Epithelial cell of proximal tubule (primary cell): ENCODE measurements at regions not wholly inside any gene's neighbourhood (a gene's known extent, or its start where the extent isn't known, plus 50 kb on each side); places are given as distances from the start of the nearest gene placed in this dataset.
"Not testable (repeated sequence)": the region's sequence is repeated elsewhere in the genome, so short reads cannot be mapped to it uniquely, and the experiment has no call there.

Experiments used
- DNase-seq: peaks from one replicate; pipeline ENCODE4 v3.0.0-alpha.2; 2011; ENCODE audit warnings: low read depth
- H3K4me3 ChIP-seq: 2 replicates; pipeline ENCODE4 v1.5.1; 2011; ENCODE audit warnings: low read depth, mild to moderate bottlenecking, low read length
- CTCF ChIP-seq: conservative IDR thresholded peaks from 2 replicates; pipeline ENCODE4 v1.5.1; 2012; ENCODE audit warnings: low read depth, mild to moderate bottlenecking, low read length

- TF ChIP-seq CTCF, result no peak
- no peak for DNase-seq
- no peak overlapping the region for H3K4me3 ChIP-seq
Measured at GRCh38 chr3:144477593-144477992, 506.0 kb downstream of the DIPK2A start.

GRCh38 chr3:144480416-144480919 lies 508.8 kb downstream of the DIPK2A start:
- TF ChIP-seq CTCF, result no peak
- no peak overlapping the region for H3K4me3 ChIP-seq
- no peak for DNase-seq

- no peak for DNase-seq
- no peak for TF ChIP-seq CTCF
- no peak overlapping the region for H3K4me3 ChIP-seq
Measured at GRCh38 chr3:144482876-144483275, 511.3 kb downstream of the DIPK2A start.

- TF ChIP-seq CTCF, result no peak
- H3K4me3 ChIP-seq, result no peak overlapping the region
Measured at GRCh38 chr3:144487011-144487410, 515.4 kb downstream of the DIPK2A start.

GRCh38 chr3:144488927-144489326 lies 517.3 kb downstream of the DIPK2A start:
- no peak for DNase-seq
- no peak for TF ChIP-seq CTCF
- H3K4me3 ChIP-seq, result no peak overlapping the region

More at GRCh38 chr3:144487011-144487410, 515.4 kb downstream of the DIPK2A start:
- no peak for DNase-seq

- H3K4me3 ChIP-seq, result no peak overlapping the region
- no peak for DNase-seq
Measured at GRCh38 chr3:144491333-144491732, 519.7 kb downstream of the DIPK2A start.

GRCh38 chr3:144494651-144495050 lies 523.0 kb downstream of the DIPK2A start:
- not testable (repeated sequence) for DNase-seq

More at GRCh38 chr3:144491333-144491732, 519.7 kb downstream of the DIPK2A start:
- no peak for TF ChIP-seq CTCF

More at GRCh38 chr3:144494651-144495050, 523.0 kb downstream of the DIPK2A start:
- H3K4me3 ChIP-seq, result not testable (repeated sequence)
